RWPE1 (cell line): ENCODE measurements at regions not wholly inside any gene's neighbourhood (a gene's known extent, or its start where the extent isn't known, plus 50 kb on each side); places are given as distances from the start of the nearest gene placed in this dataset.

Source experiments
- CTCF ChIA-PET: fragments of 350-600 bp; sonication (Branson Sonifier 250); formaldehyde crosslinking; extraction: SDS; loops from one replicate; lab custom pipeline; 2021; lab: Yijun Ruan, JAX
- POLR2A ChIA-PET: fragments of 400-600 bp; formaldehyde crosslinking; extraction: SDS; loops from one replicate; lab custom pipeline; 2020; ENCODE audit warnings: antibody characterized with exemption; ENCODE audit not compliant: low non-redundant PET; lab: Yijun Ruan, JAX
- DNase-seq: peaks from one replicate; pipeline ENCODE4 v3.0.0; 2012; ENCODE audit warnings: low spot score
- H3K27ac ChIP-seq: fragments of 450-650 bp; 2 replicates; pipeline ENCODE4 v1.5.1; 2017
- CTCF ChIP-seq: fragments of 450-650 bp; conservative IDR thresholded peaks from 2 replicates; pipeline ENCODE4 v1.5.1; 2017; ENCODE audit warnings: low read depth, mild to moderate bottlenecking

- POLR2A ChIA-PET = no interaction called here
- DNase-seq = no peak
- TF ChIP-seq CTCF = no peak
- H3K27ac ChIP-seq = no peak overlapping the region
- CTCF ChIA-PET = no interaction called here
These were observed 251.5 kb upstream of the SALL3 start for GRCh38 chr18:78727877-78728783.

- ChIA-PET CTCF (no interaction called here), POLR2A (no interaction called here)
- no peak overlapping the region for H3K27ac ChIP-seq
- DNase-seq = no peak
- no peak for TF ChIP-seq CTCF
These were observed 250.7 kb upstream of the SALL3 start for GRCh38 chr18:78728784-78729467.

- ChIA-PET POLR2A (no interaction called here), CTCF (no interaction called here)
- H3K27ac ChIP-seq = no peak overlapping the region
- no peak for DNase-seq
- no peak for TF ChIP-seq CTCF
These were observed 249.1 kb upstream of the SALL3 start for GRCh38 chr18:78730546-78730945.

- no peak for TF ChIP-seq CTCF
- POLR2A ChIA-PET = no interaction called here
- CTCF ChIA-PET = no interaction called here
- DNase-seq = no peak
- no peak overlapping the region for H3K27ac ChIP-seq
These were observed 248.6 kb upstream of the SALL3 start for GRCh38 chr18:78731016-78731397.

GRCh38 chr18:78731398-78732032 is 248.1 kb upstream of the SALL3 start:
- H3K27ac ChIP-seq = no peak overlapping the region
- POLR2A ChIA-PET = no interaction called here
- CTCF ChIA-PET = no interaction called here
- no peak for DNase-seq
- no peak for TF ChIP-seq CTCF

- no peak for TF ChIP-seq CTCF
- DNase-seq = no peak
- CTCF ChIA-PET = interaction anchor here (0.6 kb wide), 1 partner anchor 1501 kb away, joined by 3 read pairs; no protein-coding TSS in a partner anchor
- POLR2A ChIA-PET = no interaction called here
- no peak overlapping the region for H3K27ac ChIP-seq
These were observed 247.1 kb upstream of the SALL3 start for GRCh38 chr18:78732273-78733210.
